ENCODE measurements at regions not wholly inside any gene's neighbourhood (a gene's known extent, or its start where the extent isn't known, plus 50 kb on each side); places are given as distances from the start of the nearest gene placed in this dataset.

- Mint-ChIP-seq H3K27me3 (ENCODE audit: insufficient read depth, unreplicated experiment) (no peaks in the 10 kb centered on the region), H3K4me1 (ENCODE audit: insufficient read depth, unreplicated experiment) (no peaks in the 10 kb centered on the region), H3K4me3 (ENCODE audit: unreplicated experiment) (no peak overlapping the region), H3K36me3 (ENCODE audit: insufficient read depth, unreplicated experiment) (no peaks in the 10 kb centered on the region), H3K9me3 (ENCODE audit: unreplicated experiment) (no peaks in the 10 kb centered on the region), H3K27ac (ENCODE audit: low read depth, unreplicated experiment) (no peak overlapping the region)
- BruUV-seq (replicated peaks) = no TSS peak
- no peak for DNase-seq (ENCODE audit: unreplicated experiment)
- ChIA-PET CTCF (interaction anchor here (0.6 kb wide), 1 partner anchor 716 kb away, joined by 3 read pairs; no protein-coding TSS in a partner anchor), POLR2A (no interaction called here)
- intact Hi-C loops (cut with micrococcal nuclease) = no loop called here
- TF ChIP-seq, protein P1, sequence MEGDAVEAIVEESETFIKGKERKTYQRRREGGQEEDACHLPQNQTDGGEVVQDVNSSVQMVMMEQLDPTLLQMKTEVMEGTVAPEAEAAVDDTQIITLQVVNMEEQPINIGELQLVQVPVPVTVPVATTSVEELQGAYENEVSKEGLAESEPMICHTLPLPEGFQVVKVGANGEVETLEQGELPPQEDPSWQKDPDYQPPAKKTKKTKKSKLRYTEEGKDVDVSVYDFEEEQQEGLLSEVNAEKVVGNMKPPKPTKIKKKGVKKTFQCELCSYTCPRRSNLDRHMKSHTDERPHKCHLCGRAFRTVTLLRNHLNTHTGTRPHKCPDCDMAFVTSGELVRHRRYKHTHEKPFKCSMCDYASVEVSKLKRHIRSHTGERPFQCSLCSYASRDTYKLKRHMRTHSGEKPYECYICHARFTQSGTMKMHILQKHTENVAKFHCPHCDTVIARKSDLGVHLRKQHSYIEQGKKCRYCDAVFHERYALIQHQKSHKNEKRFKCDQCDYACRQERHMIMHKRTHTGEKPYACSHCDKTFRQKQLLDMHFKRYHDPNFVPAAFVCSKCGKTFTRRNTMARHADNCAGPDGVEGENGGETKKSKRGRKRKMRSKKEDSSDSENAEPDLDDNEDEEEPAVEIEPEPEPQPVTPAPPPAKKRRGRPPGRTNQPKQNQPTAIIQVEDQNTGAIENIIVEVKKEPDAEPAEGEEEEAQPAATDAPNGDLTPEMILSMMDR (IDR thresholded peaks at IDR 0.05; ENCODE audit: unreplicated experiment) = no peak
These were observed 555.8 kb downstream of the PKHD1 start for GRCh38 chr6:51531623-51532022.

GRCh38 chr6:51533962-51534361 lies 553.5 kb downstream of the PKHD1 start:
- Mint-ChIP-seq H3K27ac (ENCODE audit: low read depth, unreplicated experiment) (no peak overlapping the region), H3K9me3 (ENCODE audit: unreplicated experiment) (no peaks in the 10 kb centered on the region), H3K27me3 (ENCODE audit: insufficient read depth, unreplicated experiment) (no peaks in the 10 kb centered on the region), H3K4me3 (ENCODE audit: unreplicated experiment) (no peak overlapping the region), H3K4me1 (ENCODE audit: insufficient read depth, unreplicated experiment) (no peaks in the 10 kb centered on the region), H3K36me3 (ENCODE audit: insufficient read depth, unreplicated experiment) (no peaks in the 10 kb centered on the region)
- no TSS peak for BruUV-seq (replicated peaks)
- TF ChIP-seq, protein P1 (IDR thresholded peaks at IDR 0.05; ENCODE audit: unreplicated experiment) = no peak
- ChIA-PET CTCF (interaction anchor here (0.6 to 1.1 kb wide), 3 partner anchors 16 to 715 kb away, joined by 3 to 5 read pairs (median 3); partner anchors contain the start of gene TFAP2B), POLR2A (no interaction called here)
- no peak for DNase-seq (ENCODE audit: unreplicated experiment)
- intact Hi-C loops (cut with micrococcal nuclease) = no loop called here

- CTCF ChIA-PET = no interaction called here
- BruUV-seq (replicated peaks) = no TSS peak
- intact Hi-C loops (cut with micrococcal nuclease) = no loop called here
These were observed 552.1 kb downstream of the PKHD1 start for GRCh38 chr6:51535327-51535726.

GRCh38 chr6:51536728-51537127 lies 550.7 kb downstream of the PKHD1 start:
- Mint-ChIP-seq H3K27me3 (ENCODE audit: insufficient read depth, unreplicated experiment) (peaks cover 16% of the 10 kb centered on the region), H3K9me3 (ENCODE audit: unreplicated experiment) (no peaks in the 10 kb centered on the region), H3K36me3 (ENCODE audit: insufficient read depth, unreplicated experiment) (no peaks in the 10 kb centered on the region), H3K4me3 (ENCODE audit: unreplicated experiment) (no peak overlapping the region), H3K4me1 (ENCODE audit: insufficient read depth, unreplicated experiment) (peaks cover 2% of the 10 kb centered on the region), H3K27ac (ENCODE audit: low read depth, unreplicated experiment) (no peak overlapping the region)
- TF ChIP-seq, protein P1 (IDR thresholded peaks at IDR 0.05; ENCODE audit: unreplicated experiment) = no peak
- POLR2A ChIA-PET = no interaction called here
- BruUV-seq (replicated peaks) = no TSS peak
- intact Hi-C loops (cut with micrococcal nuclease) = no loop called here
- CTCF ChIA-PET = no interaction called here
- DNase-seq (ENCODE audit: unreplicated experiment) = no peak

More at GRCh38 chr6:51535327-51535726, 552.1 kb downstream of the PKHD1 start:
- no peaks in the 10 kb centered on the region for H3K4me1 Mint-ChIP-seq (ENCODE audit: insufficient read depth, unreplicated experiment)
- H3K27ac Mint-ChIP-seq (ENCODE audit: low read depth, unreplicated experiment) = no peak overlapping the region
- POLR2A ChIA-PET = no interaction called here
- TF ChIP-seq, protein P1 (IDR thresholded peaks at IDR 0.05; ENCODE audit: unreplicated experiment) = no peak
- H3K36me3 Mint-ChIP-seq (ENCODE audit: insufficient read depth, unreplicated experiment) = no peaks in the 10 kb centered on the region
- no peak for DNase-seq (ENCODE audit: unreplicated experiment)
- H3K4me3 Mint-ChIP-seq (ENCODE audit: unreplicated experiment) = no peak overlapping the region
- H3K27me3 Mint-ChIP-seq (ENCODE audit: insufficient read depth, unreplicated experiment) = peaks cover 7% of the 10 kb centered on the region
- H3K9me3 Mint-ChIP-seq (ENCODE audit: unreplicated experiment) = no peaks in the 10 kb centered on the region

Data from MCF 10A (cell line).